Sigmoid colon (tissue), 3 donors: ENCODE measurements at regions not wholly inside any gene's neighbourhood (a gene's known extent, or its start where the extent isn't known, plus 50 kb on each side); places are given as distances from the start of the nearest gene placed in this dataset.

Source experiments
- POLR2A ChIP-seq, 2 donors: fragments of 450-650 bp; IDR thresholded peaks; one replicate each; pipeline ENCODE4 v1.6.1; 2016; ENCODE audit warnings: antibody characterized with exemption in 2 of 2, mild to moderate bottlenecking in 2 of 2, moderate library complexity in 2 of 2
- TF ChIP-seq, protein P1 (sequence below), 4 experiments: fragments of 450-650 bp in 3 of 4; fragments of 200-600 bp in 1 of 4; IDR thresholded peaks; one replicate each; pipeline ENCODE4 v1.5.1; 2016 to 2019; ENCODE audit warnings: antibody characterized with exemption in 4 of 4, mild to moderate bottlenecking in 3 of 4, moderate library complexity in 2 of 4

GRCh38 chr9:17905366-17905765 lies 326.5 kb downstream of the SH3GL2 start:
- TF ChIP-seq POLR2A (IDR thresholded peaks at IDR 0.05) = no peak
- TF ChIP-seq, protein P1, sequence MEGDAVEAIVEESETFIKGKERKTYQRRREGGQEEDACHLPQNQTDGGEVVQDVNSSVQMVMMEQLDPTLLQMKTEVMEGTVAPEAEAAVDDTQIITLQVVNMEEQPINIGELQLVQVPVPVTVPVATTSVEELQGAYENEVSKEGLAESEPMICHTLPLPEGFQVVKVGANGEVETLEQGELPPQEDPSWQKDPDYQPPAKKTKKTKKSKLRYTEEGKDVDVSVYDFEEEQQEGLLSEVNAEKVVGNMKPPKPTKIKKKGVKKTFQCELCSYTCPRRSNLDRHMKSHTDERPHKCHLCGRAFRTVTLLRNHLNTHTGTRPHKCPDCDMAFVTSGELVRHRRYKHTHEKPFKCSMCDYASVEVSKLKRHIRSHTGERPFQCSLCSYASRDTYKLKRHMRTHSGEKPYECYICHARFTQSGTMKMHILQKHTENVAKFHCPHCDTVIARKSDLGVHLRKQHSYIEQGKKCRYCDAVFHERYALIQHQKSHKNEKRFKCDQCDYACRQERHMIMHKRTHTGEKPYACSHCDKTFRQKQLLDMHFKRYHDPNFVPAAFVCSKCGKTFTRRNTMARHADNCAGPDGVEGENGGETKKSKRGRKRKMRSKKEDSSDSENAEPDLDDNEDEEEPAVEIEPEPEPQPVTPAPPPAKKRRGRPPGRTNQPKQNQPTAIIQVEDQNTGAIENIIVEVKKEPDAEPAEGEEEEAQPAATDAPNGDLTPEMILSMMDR (IDR thresholded peaks at IDR 0.05) = no peak
